Activated T-cell treated with anti-CD3 and anti-CD28 coated beads for 24 hours (primary cell): ENCODE measurements at regions not wholly inside any gene's neighbourhood (a gene's known extent, or its start where the extent isn't known, plus 50 kb on each side); places are given as distances from the start of the nearest gene placed in this dataset.
"Not testable (repeated sequence)": the region's sequence is repeated elsewhere in the genome, so short reads cannot be mapped to it uniquely, and the experiment has no call there.

Experiments
- DNase-seq: peaks from one replicate; pipeline ENCODE4 v3.0.0-alpha.2; 2020; ENCODE audit warnings: low read depth

- no peak for DNase-seq
Observed at GRCh38 chr3:8355346-8355745, 146.3 kb upstream of the LMCD1 start.

- not testable (repeated sequence) for DNase-seq
Observed at GRCh38 chr3:8356066-8356465, 145.6 kb upstream of the LMCD1 start.

- DNase-seq = no peak
Observed at GRCh38 chr3:8357859-8358258, 143.8 kb upstream of the LMCD1 start.

GRCh38 chr3:8359133-8359532, 142.5 kb upstream of the LMCD1 start:
- DNase-seq = no peak

- no peak for DNase-seq
Observed at GRCh38 chr3:8363200-8363599, 138.4 kb upstream of the LMCD1 start.

GRCh38 chr3:8365541-8365940, 136.1 kb upstream of the LMCD1 start:
- no peak for DNase-seq

GRCh38 chr3:8366219-8366810, 135.3 kb upstream of the LMCD1 start:
- DNase-seq = no peak

GRCh38 chr3:8368598-8368997, 133.0 kb upstream of the LMCD1 start:
- DNase-seq = no peak

GRCh38 chr3:8369638-8370037, 132.0 kb upstream of the LMCD1 start:
- no peak for DNase-seq

GRCh38 chr3:8371085-8371551, 130.5 kb upstream of the LMCD1 start:
- DNase-seq = no peak

GRCh38 chr3:8371960-8372463, 129.6 kb upstream of the LMCD1 start:
- DNase-seq = no peak

- no peak for DNase-seq
Observed at GRCh38 chr3:8380904-8381704, 120.5 kb upstream of the LMCD1 start.

GRCh38 chr3:8385848-8386620, 115.6 kb upstream of the LMCD1 start:
- DNase-seq = no peak

GRCh38 chr3:8387571-8387970, 114.1 kb upstream of the LMCD1 start:
- no peak for DNase-seq

- DNase-seq = no peak
Observed at GRCh38 chr3:8399686-8400085, 101.9 kb upstream of the LMCD1 start.

GRCh38 chr3:8400911-8401310, 100.7 kb upstream of the LMCD1 start:
- no peak for DNase-seq

- no peak for DNase-seq
Observed at GRCh38 chr3:8403996-8404395, 97.6 kb upstream of the LMCD1 start.

- no peak for DNase-seq
Observed at GRCh38 chr3:8405144-8405543, 96.5 kb upstream of the LMCD1 start.

GRCh38 chr3:8406479-8406878, 95.1 kb upstream of the LMCD1 start:
- DNase-seq = no peak

GRCh38 chr3:8413337-8413926, 88.2 kb upstream of the LMCD1 start:
- no peak for DNase-seq

GRCh38 chr3:8416965-8417364, 84.7 kb upstream of the LMCD1 start:
- no peak for DNase-seq

- DNase-seq = no peak
Observed at GRCh38 chr3:8420612-8421011, 81.0 kb upstream of the LMCD1 start.
